ENCODE measurements at regions not wholly inside any gene's neighbourhood (a gene's known extent, or its start where the extent isn't known, plus 50 kb on each side); places are given as distances from the start of the nearest gene placed in this dataset.
"Not testable (repeated sequence)": the region's sequence is repeated elsewhere in the genome, so short reads cannot be mapped to it uniquely, and the experiment has no call there.

- H3K27me3 ChIP-seq, result no peaks in the 10 kb centered on the region
- no peaks in the 10 kb centered on the region for H3K9me3 ChIP-seq
- H3K36me3 ChIP-seq (replicated peaks in 1 of 2; ENCODE audit: insufficient read depth in 1 of 2, low read depth in 2 of 2), result no peaks in the 10 kb centered on the region
- TF ChIP-seq POLR2A (IDR thresholded peaks at IDR 0.05), result no peak
- TF ChIP-seq CTCF (IDR thresholded peaks at IDR 0.05), result no peak
- DNase-seq, result no peak
- H3K27ac ChIP-seq, result no peak overlapping the region
- no peaks in the 10 kb centered on the region for H3K4me1 ChIP-seq
- intact Hi-C loops (cut with DNase I), result no loop called here
- 80 to 84% methylated on average over 4 of the region's 4 CpGs for WGBS, 2 donors
- ATAC-seq, result no peak
- no peak overlapping the region for H3K4me3 ChIP-seq
Measured at GRCh38 chr2:11891671-11892440, 145.4 kb downstream of the LPIN1 start.

DNA sequence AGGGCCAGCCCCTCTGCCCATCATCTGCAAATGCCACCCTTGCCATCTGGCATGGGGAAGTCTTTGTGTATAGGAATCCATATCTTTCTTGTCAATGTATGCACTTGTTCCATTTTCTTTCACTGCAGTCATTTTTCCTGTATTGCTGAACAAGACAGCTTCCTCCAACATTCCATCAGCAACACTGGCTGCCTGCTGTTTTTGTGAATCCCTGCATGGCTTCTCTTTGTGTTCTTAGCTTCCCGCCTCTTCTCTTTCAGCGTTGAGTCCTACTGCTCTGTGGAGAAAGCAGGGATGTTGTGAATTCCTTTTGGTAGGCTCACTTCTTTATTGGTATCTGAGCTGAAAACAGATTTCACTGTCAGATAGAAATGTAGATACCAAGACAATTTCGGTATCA lies 150.0 kb downstream of the LPIN1 start:
- H3K27ac ChIP-seq, result no peak overlapping the region
- H3K4me1 ChIP-seq, result no peaks in the 10 kb centered on the region
- TF ChIP-seq CTCF (IDR thresholded peaks at IDR 0.05), result no peak
- TF ChIP-seq POLR2A (IDR thresholded peaks at IDR 0.05), result no peak
- DNase-seq (no peak), ATAC-seq (no peak)
- H3K36me3 ChIP-seq (replicated peaks in 1 of 2; ENCODE audit: insufficient read depth in 1 of 2, low read depth in 2 of 2), result no peaks in the 10 kb centered on the region
- no peaks in the 10 kb centered on the region for H3K27me3 ChIP-seq
- intact Hi-C loops (cut with DNase I), result no loop called here
- H3K4me3 ChIP-seq, result no peak overlapping the region
- 56 to 58% methylated on average over 3 of the region's 3 CpGs for WGBS, 2 donors
- H3K9me3 ChIP-seq, result no peaks in the 10 kb centered on the region

- ATAC-seq (no peak), DNase-seq (peak in 1 of 4 donors; percentile 27)
- Histone ChIP-seq H3K9me3 (no peaks in the 10 kb centered on the region), H3K27me3 (no peaks in the 10 kb centered on the region), H3K27ac (no peak overlapping the region), H3K4me3 (no peak overlapping the region), H3K36me3 (replicated peaks in 1 of 2; ENCODE audit: insufficient read depth in 1 of 2, low read depth in 2 of 2) (no peaks in the 10 kb centered on the region), H3K4me1 (no peaks in the 10 kb centered on the region)
- intact Hi-C loops (cut with DNase I), result no loop called here
- no peak for TF ChIP-seq POLR2A (IDR thresholded peaks at IDR 0.05)
- no peak for TF ChIP-seq CTCF (IDR thresholded peaks at IDR 0.05)
- WGBS, 2 donors, result 49 to 64% methylated on average over 3 of the region's 3 CpGs
Measured at GRCh38 chr2:11898576-11898975, 152.1 kb downstream of the LPIN1 start.

- Histone ChIP-seq H3K27me3 (no peaks in the 10 kb centered on the region), H3K4me3 (no peak overlapping the region), H3K9me3 (no peaks in the 10 kb centered on the region), H3K36me3 (replicated peaks in 1 of 2; ENCODE audit: insufficient read depth in 1 of 2, low read depth in 2 of 2) (no peaks in the 10 kb centered on the region), H3K4me1 (no peaks in the 10 kb centered on the region), H3K27ac (no peak overlapping the region)
- TF ChIP-seq POLR2A (IDR thresholded peaks at IDR 0.05) (no peak), CTCF (IDR thresholded peaks at IDR 0.05) (no peak)
- intact Hi-C loops (cut with DNase I), result no loop called here
- ATAC-seq (no peak), DNase-seq (no peak)
- WGBS, 2 donors, result 80 to 81% methylated on average over 6 to 7 of the region's 7 CpGs
Measured at GRCh38 chr2:11899264-11899818, 152.9 kb downstream of the LPIN1 start.

DNA sequence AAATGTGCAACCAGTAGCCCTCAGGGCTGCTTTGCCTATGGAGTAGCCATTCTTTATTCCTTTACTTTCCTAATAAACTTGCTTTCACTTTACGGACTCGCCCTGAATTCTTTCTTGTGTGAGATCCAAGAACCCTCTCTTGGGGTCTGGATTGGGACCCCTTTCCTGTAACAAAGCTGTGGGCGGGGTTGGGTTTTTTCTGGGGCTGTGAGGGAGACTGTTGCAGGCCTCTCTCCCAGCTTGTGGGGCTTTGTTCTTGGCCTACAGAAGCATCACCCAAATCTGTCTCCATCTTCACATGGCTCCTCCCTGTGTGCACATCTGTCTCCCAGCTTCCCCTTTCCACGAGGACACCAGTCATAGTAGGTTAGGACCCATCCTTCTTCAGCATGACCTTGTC lies 154.5 kb downstream of the LPIN1 start:
- H3K4me1 ChIP-seq; H3K4me3 ChIP-seq; intact Hi-C loops (cut with DNase I); DNase-seq; H3K9me3 ChIP-seq; ATAC-seq; H3K36me3 ChIP-seq (replicated peaks in 1 of 2; ENCODE audit: insufficient read depth in 1 of 2, low read depth in 2 of 2); H3K27me3 ChIP-seq; H3K27ac ChIP-seq: not testable (repeated sequence)
- WGBS, 2 donors, result 74 to 85% methylated on average over 4 of the region's 4 CpGs
